ENCODE measurements at regions not wholly inside any gene's neighbourhood (a gene's known extent, or its start where the extent isn't known, plus 50 kb on each side); places are given as distances from the start of the nearest gene placed in this dataset.

GRCh38 chr12:123069436-123070266 is 81.2 kb downstream of the PITPNM2 start (continued):
- TF ChIP-seq ZNF841 (CRISPR knock-in tag; IDR thresholded peaks at IDR 0.05; ENCODE audit: borderline replicate concordance): no peak
- no peak for TF ChIP-seq ZNF720 (CRISPR knock-in tag; IDR thresholded peaks at IDR 0.05)
- TF ChIP-seq NFE2L2 (IDR thresholded peaks at IDR 0.05; ENCODE audit: low read length): no peak
- no peak for TF ChIP-seq NFRKB (IDR thresholded peaks at IDR 0.05)
- no peak for TF ChIP-seq ZNF414 (CRISPR knock-in tag; IDR thresholded peaks at IDR 0.05)
- no peak for TF ChIP-seq SUZ12 (IDR thresholded peaks at IDR 0.05; ENCODE audit: low read depth, low read length)
- 0 out of 2 replicates have a peak, but pooled peaks have one; percentile 42 for TF ChIP-seq NCOR1 (IDR thresholded peaks at IDR 0.05; ENCODE audit: borderline replicate concordance, low read length)
- TF ChIP-seq SP140L (CRISPR knock-in tag; IDR thresholded peaks at IDR 0.05; ENCODE audit: borderline replicate concordance): 0 out of 2 replicates have a peak, but pooled peaks have one; percentile 29

GRCh38 chr12:123067654-123068053 is 83.2 kb downstream of the PITPNM2 start:
- Histone ChIP-seq H3K36me3 (replicated peaks in 1 of 2; ENCODE audit: control insufficient read depth in 1 of 2, insufficient read depth in 2 of 2, low read length in 2 of 2) (no peaks in the 10 kb centered on the region), H3K9ac (ENCODE audit: insufficient read depth, low read depth, low read length) (no peak overlapping the region), H3K9me3 (ENCODE audit: low read length) (no peaks in the 10 kb centered on the region), H4K20me1 (ENCODE audit: insufficient read depth, low read length) (no peaks in the 10 kb centered on the region), H3K27ac (ENCODE audit: extremely low read length, insufficient read depth, low read length) (no peak overlapping the region), H3K79me2 (ENCODE audit: insufficient read depth, low read length) (peaks cover 3% of the 10 kb centered on the region), H3K4me2 (ENCODE audit: low read depth, low read length) (no peak overlapping the region), H3K4me1 (ENCODE audit: insufficient read depth, low read length) (peaks cover 64% of the 10 kb centered on the region), H2AFZ (ENCODE audit: low read length) (no peak overlapping the region), H3K4me3 (replicated peaks in 1 of 3; ENCODE audit: insufficient read depth in 1 of 3, low read depth in 2 of 3, low read length in 3 of 3) (no peak overlapping the region), H3K27me3 (ENCODE audit: control insufficient read depth in 1 of 2, insufficient read depth in 2 of 2, low read length in 2 of 2) (no peaks in the 10 kb centered on the region)
- no peak for DNase-seq (ENCODE audit: low spot score)
- intact Hi-C loops (cut with micrococcal nuclease; ENCODE audit: unreplicated experiment) (no loop called here), in situ Hi-C loops (cut with HindIII; ENCODE audit: extremely low pct_ligation_motif_present, low pct_unique_long_range_greater_than_20kb) (no loop called here)
- ChIA-PET CTCF (ENCODE audit: low intra/inter-chr PET ratio, low total read pairs) (no interaction called here), POLR2A (no interaction called here)
- no TSS peak for BruUV-seq (replicated peaks)
- no peak for FAIRE-seq
- no peak for ATAC-seq
- 100% methylated on average over 1 of the region's 5 CpGs for WGBS (ENCODE audit: low lambda C conversion rate)
- TF ChIP-seq IKZF4 (CRISPR knock-in tag; IDR thresholded peaks at IDR 0.05; ENCODE audit: borderline replicate concordance, low read depth, not compliant biosample characterization) (no peak), ZNF784 (CRISPR knock-in tag; IDR thresholded peaks at IDR 0.05; ENCODE audit: borderline replicate concordance) (no peak), NR2C2 (CRISPR knock-in tag; IDR thresholded peaks at IDR 0.05; ENCODE audit: borderline replicate concordance) (no peak), SMARCC2 (IDR thresholded peaks at IDR 0.05) (no peak), RXRB (CRISPR knock-in tag; IDR thresholded peaks at IDR 0.05; ENCODE audit: borderline replicate concordance) (no peak), TFDP1 (CRISPR knock-in tag; IDR thresholded peaks at IDR 0.05; ENCODE audit: borderline replicate concordance) (no peak), RFXANK (CRISPR knock-in tag; IDR thresholded peaks at IDR 0.05) (no peak), THAP9 (CRISPR knock-in tag; IDR thresholded peaks at IDR 0.05; ENCODE audit: borderline replicate concordance) (no peak), GLI4 (CRISPR knock-in tag; IDR thresholded peaks at IDR 0.05; ENCODE audit: borderline replicate concordance) (no peak), PTBP1 (IDR thresholded peaks at IDR 0.05; ENCODE audit: low read depth, low read length, poor library complexity, severe bottlenecking) (no peak), ZNF251 (CRISPR knock-in tag; IDR thresholded peaks at IDR 0.05) (no peak)

All from HepG2 (cell line).